MM.1S (cell line): ENCODE measurements at regions not wholly inside any gene's neighbourhood (a gene's known extent, or its start where the extent isn't known, plus 50 kb on each side); places are given as distances from the start of the nearest gene placed in this dataset.

Source experiments
- DNase-seq: peaks from one replicate; pipeline ENCODE4 v3.0.0-alpha.2; 2015
- H2AFZ ChIP-seq: fragments of 300-600 bp; sonication (generic); 2 replicates; pipeline ENCODE4 v1.6.0; 2016; ENCODE audit warnings: antibody characterized with exemption, low read length
- H3F3A ChIP-seq: fragments of 300-600 bp; sonication (generic); 2 replicates; pipeline ENCODE4 v1.6.1; 2016; ENCODE audit warnings: mild to moderate bottlenecking, antibody characterized with exemption, low read length, moderate library complexity, mixed read lengths; ENCODE audit not compliant: insufficient read depth
- H3K27ac ChIP-seq: fragments of 300-600 bp; sonication (generic); 2 replicates; pipeline ENCODE4 v1.5.1; 2016; ENCODE audit warnings: mild to moderate bottlenecking, low read length
- H3K27me3 ChIP-seq: fragments of 300-600 bp; sonication (generic); replicated peaks from 2 replicates; pipeline ENCODE4 v1.6.0; 2016; ENCODE audit warnings: low read length; ENCODE audit not compliant: insufficient read depth
- H3K36me3 ChIP-seq: fragments of 300-600 bp; sonication (generic); replicated peaks from 2 replicates; pipeline ENCODE4 v1.6.1; 2016; ENCODE audit warnings: mild to moderate bottlenecking, low read length, mixed read lengths; ENCODE audit not compliant: insufficient read depth
- H3K4me1 ChIP-seq: fragments of 300-600 bp; sonication (generic); 2 replicates; pipeline ENCODE4 v1.6.1; 2016; ENCODE audit warnings: low read length, mixed read lengths
- H3K4me2 ChIP-seq: fragments of 300-600 bp; sonication (generic); 2 replicates; pipeline ENCODE4 v1.6.0; 2016; ENCODE audit warnings: low read depth, low read length
- H3K4me3 ChIP-seq: fragments of 300-600 bp; sonication (generic); 2 replicates; pipeline ENCODE4 v1.5.1; 2016; ENCODE audit warnings: low read length, mixed read lengths
- H3K79me2 ChIP-seq: fragments of 300-600 bp; sonication (generic); 2 replicates; pipeline ENCODE4 v1.6.1; 2016; ENCODE audit warnings: mixed run types, low read length, mixed read lengths
- H3K9ac ChIP-seq: fragments of 300-600 bp; sonication (generic); 2 replicates; pipeline ENCODE4 v1.6.1; 2016; ENCODE audit warnings: low read length, mixed read lengths
- H3K9me2 ChIP-seq: fragments of 300-600 bp; sonication (generic); replicated peaks from 2 replicates; pipeline ENCODE4 v1.6.1; 2016; ENCODE audit warnings: mild to moderate bottlenecking, low read length, mixed read lengths; ENCODE audit not compliant: insufficient read depth
- H3K9me3 ChIP-seq: fragments of 300-600 bp; sonication (generic); replicated peaks from 2 replicates; pipeline ENCODE4 v1.6.1; 2016; ENCODE audit warnings: mild to moderate bottlenecking, low read length, mixed read lengths; ENCODE audit not compliant: insufficient read depth
- H4K20me1 ChIP-seq: fragments of 300-600 bp; sonication (generic); 2 replicates; pipeline ENCODE4 v1.6.1; 2016; ENCODE audit warnings: mild to moderate bottlenecking, low read length, moderate library complexity, mixed read lengths; ENCODE audit not compliant: insufficient read depth
- EZH2 ChIP-seq: fragments of 300-600 bp; sonication (generic); optimal IDR thresholded peaks from 2 replicates; pipeline ENCODE3; 2017; ENCODE audit warnings: low read depth, mild to moderate bottlenecking, antibody characterized with exemption, low read length, mixed read lengths
- EZH2phosphoT487 ChIP-seq: fragments of 300-600 bp; sonication (generic); IDR thresholded peaks from 2 replicates; pipeline ENCODE4 v1.6.1; 2018; ENCODE audit warnings: antibody characterized with exemption, low read length
- TF ChIP-seq, protein P1 (sequence below): fragments of 300-600 bp; sonication (generic); IDR thresholded peaks from 2 replicates; pipeline ENCODE4 v1.5.1; 2016; ENCODE audit warnings: antibody characterized with exemption, low read length, mixed read lengths

DNA sequence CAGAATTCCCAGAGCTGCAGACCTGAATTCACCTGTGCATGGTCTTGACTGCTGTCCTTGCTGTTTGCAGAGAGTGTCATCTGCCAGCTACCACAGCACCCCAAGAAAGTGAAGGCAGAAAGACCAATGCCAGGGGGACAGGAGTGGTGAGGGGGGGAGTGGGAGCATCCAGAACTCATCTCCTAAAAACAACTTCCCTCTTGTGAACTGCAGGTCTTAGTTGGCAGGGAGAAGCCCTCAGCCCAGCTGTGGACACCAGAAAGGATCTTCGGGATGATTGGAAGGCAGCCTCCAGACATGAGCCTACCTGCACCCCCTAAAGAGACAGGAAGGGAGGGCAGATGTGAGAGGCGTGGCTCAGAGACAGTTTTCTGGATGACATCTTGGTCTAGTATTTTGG lies 615.8 kb upstream of the MGMT start:
- H3K27ac ChIP-seq = no peak overlapping the region
- H3K9ac ChIP-seq = no peak overlapping the region
- H3K4me1 ChIP-seq = no peaks in the 10 kb centered on the region
- H2AFZ ChIP-seq = no peak overlapping the region
- TF ChIP-seq, protein P1, sequence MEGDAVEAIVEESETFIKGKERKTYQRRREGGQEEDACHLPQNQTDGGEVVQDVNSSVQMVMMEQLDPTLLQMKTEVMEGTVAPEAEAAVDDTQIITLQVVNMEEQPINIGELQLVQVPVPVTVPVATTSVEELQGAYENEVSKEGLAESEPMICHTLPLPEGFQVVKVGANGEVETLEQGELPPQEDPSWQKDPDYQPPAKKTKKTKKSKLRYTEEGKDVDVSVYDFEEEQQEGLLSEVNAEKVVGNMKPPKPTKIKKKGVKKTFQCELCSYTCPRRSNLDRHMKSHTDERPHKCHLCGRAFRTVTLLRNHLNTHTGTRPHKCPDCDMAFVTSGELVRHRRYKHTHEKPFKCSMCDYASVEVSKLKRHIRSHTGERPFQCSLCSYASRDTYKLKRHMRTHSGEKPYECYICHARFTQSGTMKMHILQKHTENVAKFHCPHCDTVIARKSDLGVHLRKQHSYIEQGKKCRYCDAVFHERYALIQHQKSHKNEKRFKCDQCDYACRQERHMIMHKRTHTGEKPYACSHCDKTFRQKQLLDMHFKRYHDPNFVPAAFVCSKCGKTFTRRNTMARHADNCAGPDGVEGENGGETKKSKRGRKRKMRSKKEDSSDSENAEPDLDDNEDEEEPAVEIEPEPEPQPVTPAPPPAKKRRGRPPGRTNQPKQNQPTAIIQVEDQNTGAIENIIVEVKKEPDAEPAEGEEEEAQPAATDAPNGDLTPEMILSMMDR = no peak
- TF ChIP-seq EZH2 = no peak
- no peak for TF ChIP-seq EZH2phosphoT487
- no peaks in the 10 kb centered on the region for H3K79me2 ChIP-seq
- no peak overlapping the region for H3K4me2 ChIP-seq
- no peaks in the 10 kb centered on the region for H3F3A ChIP-seq
- no peaks in the 10 kb centered on the region for H3K27me3 ChIP-seq
- H3K36me3 ChIP-seq = no peaks in the 10 kb centered on the region
- H3K9me3 ChIP-seq = no peaks in the 10 kb centered on the region
- no peak overlapping the region for H3K4me3 ChIP-seq
- H4K20me1 ChIP-seq = no peaks in the 10 kb centered on the region
- no peaks in the 10 kb centered on the region for H3K9me2 ChIP-seq
- no peak for DNase-seq

DNA sequence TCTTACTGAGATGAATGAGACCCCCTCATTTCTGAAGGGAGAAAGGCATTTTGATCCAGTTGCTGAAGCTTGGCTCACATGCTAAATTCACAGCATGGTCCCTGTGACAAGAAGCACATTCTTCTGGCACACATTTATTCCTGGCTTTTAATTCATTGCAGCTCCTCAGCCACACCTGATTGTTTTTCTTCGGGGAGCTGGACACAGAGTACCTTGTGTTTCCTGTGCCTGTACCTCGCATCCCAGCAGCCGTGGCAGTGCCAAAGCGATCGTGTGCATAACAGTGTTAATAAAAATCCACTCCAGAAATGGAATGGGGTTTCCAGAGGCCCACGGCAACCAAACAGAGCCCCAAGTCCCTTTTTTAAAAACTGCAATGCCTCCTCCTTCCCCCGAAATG lies 615.3 kb upstream of the MGMT start:
- no peaks in the 10 kb centered on the region for H3K9me2 ChIP-seq
- no peaks in the 10 kb centered on the region for H3K36me3 ChIP-seq
- no peak for TF ChIP-seq EZH2phosphoT487
- no peak for TF ChIP-seq EZH2
- TF ChIP-seq, protein P1 = no peak
- no peaks in the 10 kb centered on the region for H3K79me2 ChIP-seq
- H3K4me1 ChIP-seq = no peaks in the 10 kb centered on the region
- H2AFZ ChIP-seq = no peak overlapping the region
- H3K9me3 ChIP-seq = no peaks in the 10 kb centered on the region
- H3K4me3 ChIP-seq = no peak overlapping the region
- no peaks in the 10 kb centered on the region for H3K27me3 ChIP-seq
- H3F3A ChIP-seq = no peaks in the 10 kb centered on the region
- no peaks in the 10 kb centered on the region for H4K20me1 ChIP-seq
- H3K27ac ChIP-seq = no peak overlapping the region
- DNase-seq = no peak
- H3K9ac ChIP-seq = no peak overlapping the region
- H3K4me2 ChIP-seq = no peak overlapping the region

DNA sequence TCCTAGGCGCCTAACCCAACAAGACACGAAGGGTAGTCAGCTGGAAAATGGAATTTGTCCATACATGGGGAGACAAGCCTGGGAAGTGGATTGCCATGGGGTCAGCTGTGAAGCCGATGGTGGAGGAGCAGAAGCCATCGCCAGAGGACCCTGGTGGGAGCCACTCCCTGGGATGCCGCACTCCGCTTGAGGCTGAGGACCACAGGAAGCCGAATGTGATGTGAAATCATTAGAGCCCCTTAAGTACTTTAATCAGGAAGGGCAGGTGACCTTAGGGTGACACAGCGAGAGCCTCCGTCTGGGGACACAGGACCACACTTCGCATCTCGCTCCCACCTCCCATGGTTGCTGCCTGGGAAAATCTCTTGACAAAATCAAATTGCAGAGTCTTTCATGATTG lies 614.6 kb upstream of the MGMT start:
- Histone ChIP-seq H3K27ac (no peak overlapping the region), H3K27me3 (no peaks in the 10 kb centered on the region), H3K4me2 (no peak overlapping the region), H3K9me3 (no peaks in the 10 kb centered on the region), H4K20me1 (no peaks in the 10 kb centered on the region), H3K36me3 (no peaks in the 10 kb centered on the region), H2AFZ (no peak overlapping the region), H3F3A (no peaks in the 10 kb centered on the region), H3K9ac (no peak overlapping the region), H3K4me3 (no peak overlapping the region), H3K4me1 (no peaks in the 10 kb centered on the region), H3K9me2 (no peaks in the 10 kb centered on the region), H3K79me2 (no peaks in the 10 kb centered on the region)
- TF ChIP-seq EZH2phosphoT487 (no peak), EZH2 (no peak)
- TF ChIP-seq, protein P1 = no peak
- DNase-seq = no peak
